Trophoblast cell (in vitro differentiated cells and primary cell): ENCODE measurements at regions not wholly inside any gene's neighbourhood (a gene's known extent, or its start where the extent isn't known, plus 50 kb on each side); places are given as distances from the start of the nearest gene placed in this dataset.

Source experiments
- DNase-seq, 2 donors: peaks; one replicate each; pipeline ENCODE4 v3.0.0-alpha.2; 2016
- H2AFZ ChIP-seq: 2 replicates; pipeline ENCODE4 v1.6.1; 2013; ENCODE audit warnings: low read length, moderate library complexity, mild to moderate bottlenecking; ENCODE audit not compliant: insufficient read depth, poor library complexity
- H2AK5ac ChIP-seq: 2 replicates; pipeline ENCODE4 v1.6.1; 2013; ENCODE audit warnings: mild to moderate bottlenecking, low read length
- H2BK120ac ChIP-seq: 2 replicates; pipeline ENCODE4 v1.6.1; 2013; ENCODE audit warnings: low read length, mild to moderate bottlenecking, moderate library complexity; ENCODE audit not compliant: insufficient read depth, poor library complexity
- H2BK12ac ChIP-seq: 2 replicates; pipeline ENCODE4 v1.6.1; 2013; ENCODE audit warnings: mild to moderate bottlenecking, low read length, moderate library complexity
- H2BK5ac ChIP-seq: 2 replicates; pipeline ENCODE4 v1.6.1; 2013; ENCODE audit warnings: low read length, low read depth, moderate library complexity, mild to moderate bottlenecking; ENCODE audit not compliant: poor library complexity
- H3K14ac ChIP-seq: 2 replicates; pipeline ENCODE4 v1.6.1; 2013; ENCODE audit warnings: mild to moderate bottlenecking, low read length
- H3K18ac ChIP-seq: 2 replicates; pipeline ENCODE4 v1.6.1; 2013; ENCODE audit warnings: mild to moderate bottlenecking, low read length
- H3K23ac ChIP-seq: 2 replicates; pipeline ENCODE4 v1.6.1; 2013; ENCODE audit warnings: low read length
- H3K27ac ChIP-seq: 2 replicates; pipeline ENCODE4 v1.5.1; 2013; ENCODE audit warnings: low read depth, mild to moderate bottlenecking, inconsistent platforms, low read length, moderate library complexity
- H3K27me3 ChIP-seq: 2 replicates; pipeline ENCODE4 v1.6.1; 2013; ENCODE audit warnings: inconsistent platforms, mild to moderate bottlenecking, low read length, moderate library complexity; ENCODE audit not compliant: insufficient read depth
- H3K36me3 ChIP-seq, 2 experiments: 1 replicate in 1 of 2; 2 replicates in 1 of 2; pipeline ENCODE4 v1.6.1; 2013; ENCODE audit warnings: low read length in 2 of 2, mild to moderate bottlenecking in 2 of 2, moderate library complexity in 1 of 2; ENCODE audit not compliant: insufficient read depth in 2 of 2, control insufficient read depth in 1 of 2
- H3K4ac ChIP-seq: 2 replicates; pipeline ENCODE4 v1.6.1; 2013; ENCODE audit warnings: low read depth, mild to moderate bottlenecking, low read length, moderate library complexity
- H3K4me1 ChIP-seq, 2 experiments: 1 replicate in 1 of 2; 2 replicates in 1 of 2; pipeline ENCODE4 v1.6.1; 2013; ENCODE audit warnings: low read length in 2 of 2, mild to moderate bottlenecking in 2 of 2, moderate library complexity in 1 of 2; ENCODE audit not compliant: insufficient read depth in 2 of 2, control insufficient read depth in 1 of 2
- H3K4me2 ChIP-seq: 2 replicates; pipeline ENCODE4 v1.6.1; 2013; ENCODE audit warnings: inconsistent platforms, mild to moderate bottlenecking, low read length, moderate library complexity
- H3K4me3 ChIP-seq: 2 replicates; pipeline ENCODE4 v1.5.1; 2013; ENCODE audit warnings: mild to moderate bottlenecking, low read depth, low read length, inconsistent platforms
- H3K79me1 ChIP-seq: one replicate; pipeline ENCODE4 v1.6.1; 2013; ENCODE audit warnings: low read length
- H3K79me2 ChIP-seq: 2 replicates; pipeline ENCODE4 v1.6.1; 2013; ENCODE audit warnings: low read length, mild to moderate bottlenecking; ENCODE audit not compliant: control insufficient read depth, insufficient read depth, poor library complexity
- H3K9ac ChIP-seq: 2 replicates; pipeline ENCODE4 v1.6.1; 2013; ENCODE audit warnings: mild to moderate bottlenecking, low read length
- H3K9me3 ChIP-seq: 2 replicates; pipeline ENCODE4 v1.6.1; 2013; ENCODE audit warnings: low read depth, mild to moderate bottlenecking, control low read depth, inconsistent platforms, low read length; ENCODE audit not compliant: insufficient read depth
- H4K12ac ChIP-seq: 2 replicates; pipeline ENCODE4 v1.6.1; 2013; ENCODE audit warnings: low read depth, mild to moderate bottlenecking, low read length, moderate library complexity
- H4K8ac ChIP-seq: 2 replicates; pipeline ENCODE4 v1.6.1; 2013; ENCODE audit warnings: low read depth, mild to moderate bottlenecking, low read length, moderate library complexity
- H4K91ac ChIP-seq: one replicate; pipeline ENCODE4 v1.6.1; 2013; ENCODE audit warnings: low read depth, mild to moderate bottlenecking, low read length, moderate library complexity
- WGBS: extraction: QIAGEN DNeasy Blood & Tissue Kit; methylation state at CpG from one replicate; pipeline ENCODE4 v1.1.7; 2013; ENCODE audit warnings: missing lambda C conversion rate; ENCODE audit not compliant: insufficient read length, insufficient coverage; ENCODE audit errors: extremely low coverage; 5-methylcytosine and 5-hydroxymethylcytosine counted together

GRCh38 chr5:1723957-1724821, 75.4 kb downstream of the MRPL36 start:
- Histone ChIP-seq H4K91ac (no peak overlapping the region), H3K27ac (no peak overlapping the region), H2BK5ac (no peak overlapping the region), H3K4ac (no peak overlapping the region), H3K23ac (no peak overlapping the region), H3K4me1 (peaks cover 5 to 6% of the 10 kb centered on the region in 2 experiments), H2AFZ (no peak overlapping the region), H3K4me2 (no peak overlapping the region), H3K4me3 (no peak overlapping the region), H3K79me1 (no peaks in the 10 kb centered on the region), H2AK5ac (no peak overlapping the region), H3K36me3 (no peaks in the 10 kb centered on the region), H4K12ac (no peak overlapping the region), H2BK12ac (no peak overlapping the region), H3K14ac (no peak overlapping the region), H3K27me3 (peaks cover 2% of the 10 kb centered on the region), H4K8ac (no peak overlapping the region), H3K79me2 (no peaks in the 10 kb centered on the region), H3K18ac (no peak overlapping the region), H2BK120ac (no peak overlapping the region), H3K9me3 (peaks cover 6% of the 10 kb centered on the region), H3K9ac (no peak overlapping the region)
- DNase-seq = no peak
- WGBS = no CpG with 5 or more reads among the region's 21 CpGs

- Histone ChIP-seq H4K91ac (no peak overlapping the region), H3K36me3 (no peaks in the 10 kb centered on the region), H3K27me3 (peaks cover 2% of the 10 kb centered on the region), H3K79me1 (no peaks in the 10 kb centered on the region), H3K4me3 (no peak overlapping the region), H3K9me3 (peaks cover 6% of the 10 kb centered on the region), H3K23ac (no peak overlapping the region), H3K4me1 (peaks cover 5 to 6% of the 10 kb centered on the region in 2 experiments), H3K4me2 (no peak overlapping the region), H3K18ac (no peak overlapping the region), H3K79me2 (no peaks in the 10 kb centered on the region), H3K4ac (no peak overlapping the region), H3K9ac (no peak overlapping the region), H2AFZ (no peak overlapping the region), H2BK5ac (no peak overlapping the region), H2BK120ac (no peak overlapping the region), H2AK5ac (no peak overlapping the region), H2BK12ac (no peak overlapping the region), H3K27ac (no peak overlapping the region), H3K14ac (no peak overlapping the region), H4K12ac (no peak overlapping the region), H4K8ac (no peak overlapping the region)
- no peak for DNase-seq
- WGBS = no CpG with 5 or more reads among the region's 7 CpGs
Observed at GRCh38 chr5:1723476-1723875, 76.2 kb downstream of the MRPL36 start.

- H3K14ac ChIP-seq = no peak overlapping the region
- H2BK5ac ChIP-seq = no peak overlapping the region
- DNase-seq = no peak
- peaks cover 2% of the 10 kb centered on the region for H3K27me3 ChIP-seq
- H3K4ac ChIP-seq = no peak overlapping the region
- no peak overlapping the region for H3K9ac ChIP-seq
- no peak overlapping the region for H3K4me3 ChIP-seq
- no CpG with 5 or more reads among the region's 13 CpGs for WGBS
- no peaks in the 10 kb centered on the region for H3K36me3 ChIP-seq
- H2BK120ac ChIP-seq = no peak overlapping the region
- no peak overlapping the region for H3K27ac ChIP-seq
- no peak overlapping the region for H3K18ac ChIP-seq
- no peaks in the 10 kb centered on the region for H3K79me2 ChIP-seq
- no peak overlapping the region for H2BK12ac ChIP-seq
- H2AK5ac ChIP-seq = no peak overlapping the region
- peaks cover 6% of the 10 kb centered on the region for H3K9me3 ChIP-seq
- H3K79me1 ChIP-seq = no peaks in the 10 kb centered on the region
- H3K23ac ChIP-seq = no peak overlapping the region
- no peak overlapping the region for H4K91ac ChIP-seq
- no peak overlapping the region for H3K4me2 ChIP-seq
- H4K8ac ChIP-seq = no peak overlapping the region
- H4K12ac ChIP-seq = no peak overlapping the region
- peaks cover 5 to 6% of the 10 kb centered on the region in 2 experiments for H3K4me1 ChIP-seq
- H2AFZ ChIP-seq = no peak overlapping the region
Observed at GRCh38 chr5:1722877-1723276, 76.8 kb downstream of the MRPL36 start.

GRCh38 chr5:1720396-1721110, 79.1 kb downstream of the MRPL36 start:
- Histone ChIP-seq H3K79me2 (no peaks in the 10 kb centered on the region), H3K4me3 (no peak overlapping the region), H2BK12ac (no peak overlapping the region), H3K36me3 (no peaks in the 10 kb centered on the region), H3K4ac (no peak overlapping the region), H2AFZ (no peak overlapping the region), H3K9me3 (peaks cover 6% of the 10 kb centered on the region), H3K9ac (no peak overlapping the region), H4K91ac (no peak overlapping the region), H4K12ac (no peak overlapping the region), H3K4me1 (peaks cover 2 to 3% of the 10 kb centered on the region in 2 experiments), H3K14ac (no peak overlapping the region), H3K23ac (no peak overlapping the region), H3K27me3 (peaks cover 2% of the 10 kb centered on the region), H2BK5ac (no peak overlapping the region), H3K4me2 (no peak overlapping the region), H4K8ac (no peak overlapping the region), H2BK120ac (no peak overlapping the region), H2AK5ac (no peak overlapping the region), H3K27ac (no peak overlapping the region), H3K79me1 (no peaks in the 10 kb centered on the region), H3K18ac (no peak overlapping the region)
- WGBS = no CpG with 5 or more reads among the region's 21 CpGs
- no peak for DNase-seq
